WTC11 (cell line): ENCODE measurements at regions not wholly inside any gene's neighbourhood (a gene's known extent, or its start where the extent isn't known, plus 50 kb on each side); places are given as distances from the start of the nearest gene placed in this dataset.

ENCODE experiments used
- ATAC-seq: fragments of 200-7000 bp; cut with Tn5 transposase; 2 replicates; pipeline ENCODE4 v1.10.0; 2021; ENCODE audit warnings: mild to moderate bottlenecking, moderate library complexity
- CTCF ChIA-PET: fragments of 300-600 bp; sonication (Branson Sonifier 250); formaldehyde crosslinking; loops from one replicate; lab custom pipeline; 2021; ENCODE audit warnings: antibody characterized with exemption; lab: Charles Lee
- POLR2A ChIA-PET: fragments of 350-600 bp; sonication (Branson Sonifier 250); formaldehyde crosslinking; loops from one replicate; lab custom pipeline; 2021; ENCODE audit warnings: antibody characterized with exemption; lab: Charles Lee
- DNase-seq: peaks from one replicate; pipeline ENCODE4 v3.0.0; 2021; ENCODE audit warnings: low spot score
- H3K27ac Mint-ChIP-seq: 2 replicates; pipeline ENCODE4 v1.8.0; 2021; ENCODE audit warnings: mixed read lengths
- H3K27me3 Mint-ChIP-seq: 2 replicates; pipeline ENCODE4 v1.8.0; 2021; ENCODE audit warnings: low read depth, mild to moderate bottlenecking, moderate library complexity, mixed read lengths
- H3K36me3 Mint-ChIP-seq: 2 replicates; pipeline ENCODE4 v1.8.0; 2021; ENCODE audit warnings: mixed read lengths
- H3K4me1 Mint-ChIP-seq: 2 replicates; pipeline ENCODE4 v1.8.0; 2022; ENCODE audit warnings: mixed read lengths
- H3K4me3 Mint-ChIP-seq: 2 replicates; pipeline ENCODE4 v1.8.0; 2021; ENCODE audit warnings: mild to moderate bottlenecking, moderate library complexity, mixed read lengths
- H3K9me3 Mint-ChIP-seq: 2 replicates; pipeline ENCODE4 v1.8.0; 2021; ENCODE audit warnings: mixed read lengths
- ARID4B ChIP-seq: sonication (generic); formaldehyde crosslinking; IDR thresholded peaks from 2 replicates; pipeline ENCODE4 v1.8.0; 2023; ENCODE audit warnings: missing genetic modification reagents, mild to moderate bottlenecking, borderline replicate concordance
- CREM ChIP-seq: sonication (generic); formaldehyde crosslinking; IDR thresholded peaks from 2 replicates; pipeline ENCODE4 v1.8.1; 2022; ENCODE audit warnings: mild to moderate bottlenecking, missing genetic modification reagents, moderate library complexity
- FOXK1 ChIP-seq: sonication (generic); formaldehyde crosslinking; IDR thresholded peaks from 2 replicates; pipeline ENCODE4 v1.8.0; 2022; ENCODE audit warnings: mild to moderate bottlenecking, moderate library complexity, missing genetic modification reagents
- FOXP4 ChIP-seq: sonication (generic); formaldehyde crosslinking; IDR thresholded peaks from 2 replicates; pipeline ENCODE4 v1.8.0; 2022; ENCODE audit warnings: mild to moderate bottlenecking, missing genetic modification reagents
- GTF2I ChIP-seq: fragments of 250-450 bp; sonication (Bioruptor Pico); conservative IDR thresholded peaks from 2 replicates; pipeline ENCODE4 v1.4.0; 2021; ENCODE audit warnings: mild to moderate bottlenecking
- JUN ChIP-seq: sonication (generic); formaldehyde crosslinking; IDR thresholded peaks from 2 replicates; pipeline ENCODE4 v1.8.0; 2023; ENCODE audit warnings: mild to moderate bottlenecking, missing genetic modification reagents
- MLX ChIP-seq: sonication (generic); formaldehyde crosslinking; IDR thresholded peaks from 2 replicates; pipeline ENCODE4 v1.8.1; 2023; ENCODE audit warnings: mild to moderate bottlenecking, missing genetic modification reagents, moderate library complexity
- MXD4 ChIP-seq: fragments of 250-450 bp; sonication (Bioruptor Pico); IDR thresholded peaks from 2 replicates; pipeline ENCODE4 v1.8.0; 2021; ENCODE audit warnings: mild to moderate bottlenecking, moderate library complexity, borderline replicate concordance
- PREB ChIP-seq: sonication (generic); formaldehyde crosslinking; IDR thresholded peaks from 2 replicates; pipeline ENCODE4 v1.8.1; 2022; ENCODE audit warnings: mild to moderate bottlenecking, missing genetic modification reagents, moderate library complexity, borderline replicate concordance
- PRRX2 ChIP-seq: fragments of 250-450 bp; sonication (Bioruptor Pico); IDR thresholded peaks from 2 replicates; pipeline ENCODE4 v1.8.0; 2021; ENCODE audit warnings: mild to moderate bottlenecking
- RELA ChIP-seq: sonication (generic); formaldehyde crosslinking; IDR thresholded peaks from 2 replicates; pipeline ENCODE4 v1.8.1; 2022; ENCODE audit warnings: missing genetic modification reagents, mild to moderate bottlenecking, borderline replicate concordance
- SOX15 ChIP-seq: fragments of 250-450 bp; sonication (Bioruptor Pico); IDR thresholded peaks from 2 replicates; pipeline ENCODE4 v1.9.0; 2021; ENCODE audit warnings: mild to moderate bottlenecking
- TCF7 ChIP-seq: sonication (generic); formaldehyde crosslinking; IDR thresholded peaks from 2 replicates; pipeline ENCODE4 v1.8.0; 2022; ENCODE audit warnings: mild to moderate bottlenecking, low read depth, missing genetic modification reagents, moderate library complexity
- TEAD1 ChIP-seq: sonication (generic); formaldehyde crosslinking; IDR thresholded peaks from 2 replicates; pipeline ENCODE4 v1.8.0; 2022; ENCODE audit warnings: mild to moderate bottlenecking, missing genetic modification reagents
- USF2 ChIP-seq: sonication (generic); formaldehyde crosslinking; IDR thresholded peaks from 2 replicates; pipeline ENCODE4 v1.8.1; 2023; ENCODE audit warnings: mild to moderate bottlenecking, missing genetic modification reagents, moderate library complexity
- ZNF423 ChIP-seq: fragments of 250-450 bp; sonication (Bioruptor Pico); IDR thresholded peaks from 2 replicates; pipeline ENCODE4 v2.1.2; 2022; ENCODE audit warnings: mild to moderate bottlenecking, moderate library complexity
- TF ChIP-seq, protein P1 (sequence below): sonication (generic); formaldehyde crosslinking; IDR thresholded peaks from 2 replicates; pipeline ENCODE4 v1.8.1; 2022; ENCODE audit warnings: missing genetic modification reagents, borderline replicate concordance

DNA sequence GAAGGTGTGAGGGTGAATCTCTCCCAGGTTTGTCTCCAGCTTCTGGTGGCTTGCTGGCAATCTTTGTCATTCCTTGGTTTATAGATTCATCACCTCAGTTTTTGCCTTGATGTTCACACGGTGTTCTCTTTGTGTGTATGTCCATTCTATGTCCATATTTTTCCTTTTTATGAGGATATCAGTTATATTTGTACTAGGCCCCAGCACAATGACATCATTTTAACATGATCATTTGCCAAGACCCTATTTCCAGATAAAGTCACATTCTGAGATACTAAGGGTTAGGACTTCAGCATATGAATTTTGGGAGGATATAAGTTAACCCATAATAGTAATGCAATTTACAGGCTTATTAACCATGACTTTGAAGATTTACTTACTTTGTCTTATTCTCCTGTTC lies 649.0 kb downstream of the CPS1 start:
- ChIA-PET POLR2A (no interaction called here), CTCF (no interaction called here)
- H3K9me3 Mint-ChIP-seq, result no peaks in the 10 kb centered on the region
- no peaks in the 10 kb centered on the region for H3K27me3 Mint-ChIP-seq
- H3K27ac Mint-ChIP-seq, result no peak overlapping the region
- TF ChIP-seq ARID4B (CRISPR knock-in tag), result no peak
- TF ChIP-seq JUN (CRISPR knock-in tag), result no peak
- no peak for TF ChIP-seq FOXK1 (CRISPR knock-in tag)
- TF ChIP-seq FOXP4 (CRISPR knock-in tag), result no peak
- no peak for TF ChIP-seq CREM (CRISPR knock-in tag)
- no peak for TF ChIP-seq PREB
- TF ChIP-seq TEAD1, result no peak
- TF ChIP-seq ZNF423 (CRISPR knock-in tag), result no peak
- TF ChIP-seq, protein P1, sequence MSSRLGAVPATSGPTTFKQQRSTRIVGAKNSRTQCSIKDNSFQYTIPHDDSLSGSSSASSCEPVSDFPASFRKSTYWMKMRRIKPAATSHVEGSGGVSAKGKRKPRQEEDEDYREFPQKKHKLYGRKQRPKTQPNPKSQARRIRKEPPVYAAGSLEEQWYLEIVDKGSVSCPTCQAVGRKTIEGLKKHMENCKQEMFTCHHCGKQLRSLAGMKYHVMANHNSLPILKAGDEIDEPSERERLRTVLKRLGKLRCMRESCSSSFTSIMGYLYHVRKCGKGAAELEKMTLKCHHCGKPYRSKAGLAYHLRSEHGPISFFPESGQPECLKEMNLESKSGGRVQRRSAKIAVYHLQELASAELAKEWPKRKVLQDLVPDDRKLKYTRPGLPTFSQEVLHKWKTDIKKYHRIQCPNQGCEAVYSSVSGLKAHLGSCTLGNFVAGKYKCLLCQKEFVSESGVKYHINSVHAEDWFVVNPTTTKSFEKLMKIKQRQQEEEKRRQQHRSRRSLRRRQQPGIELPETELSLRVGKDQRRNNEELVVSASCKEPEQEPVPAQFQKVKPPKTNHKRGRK (CRISPR knock-in tag), result no peak
- no peak for TF ChIP-seq PRRX2 (CRISPR knock-in tag)
- no peak for TF ChIP-seq GTF2I (CRISPR knock-in tag)
- no peak for TF ChIP-seq RELA (CRISPR knock-in tag)
- TF ChIP-seq MXD4 (CRISPR knock-in tag), result no peak
- no peak for TF ChIP-seq SOX15 (CRISPR knock-in tag)
- TF ChIP-seq MLX (CRISPR knock-in tag), result no peak
- TF ChIP-seq TCF7 (CRISPR knock-in tag), result no peak
- TF ChIP-seq USF2, result no peak
- ATAC-seq (no peak), DNase-seq (no peak)
- no peaks in the 10 kb centered on the region for H3K4me1 Mint-ChIP-seq
- no peak overlapping the region for H3K4me3 Mint-ChIP-seq
- H3K36me3 Mint-ChIP-seq, result no peaks in the 10 kb centered on the region
